ENCODE measurements at regions not wholly inside any gene's neighbourhood (a gene's known extent, or its start where the extent isn't known, plus 50 kb on each side); places are given as distances from the start of the nearest gene placed in this dataset.

GRCh38 chr3:74479915-74480314, 134.5 kb downstream of the CNTN3 start:
- no peak for TF ChIP-seq CTCF (IDR thresholded peaks at IDR 0.05 in 8 of 11, conservative IDR thresholded peaks at IDR 0.05 in 3 of 11)
- no peak for TF ChIP-seq POLR2A (IDR thresholded peaks at IDR 0.05)
- no peak for TF ChIP-seq POLR2AphosphoS5 (IDR thresholded peaks at IDR 0.05)
